Suprapubic skin (tissue), 4 donors: ENCODE measurements at regions not wholly inside any gene's neighbourhood (a gene's known extent, or its start where the extent isn't known, plus 50 kb on each side); places are given as distances from the start of the nearest gene placed in this dataset.

Source experiments
- CTCF ChIP-seq, 2 donors: fragments of 200-600 bp in 1 of 2; fragments of 450-650 bp in 1 of 2; sonication (generic) in 1 of 2; IDR thresholded peaks; one replicate each; pipeline ENCODE4 v1.5.1; 2016 to 2019; ENCODE audit warnings: antibody characterized with exemption in 2 of 2, mild to moderate bottlenecking in 1 of 2, moderate library complexity in 1 of 2
- POLR2A ChIP-seq, 2 donors: fragments of 450-650 bp; IDR thresholded peaks; one replicate each; pipeline ENCODE4 v1.6.1; 2017; ENCODE audit warnings: antibody characterized with exemption in 2 of 2, mild to moderate bottlenecking in 2 of 2, moderate library complexity in 2 of 2
- POLR2AphosphoS5 ChIP-seq, 3 donors: sonication (generic); formaldehyde crosslinking; IDR thresholded peaks; one replicate each; pipeline ENCODE4 v1.6.1; 2017; ENCODE audit warnings: antibody characterized with exemption in 3 of 3

GRCh38 chr7:25815711-25816110 lies 336.3 kb upstream of the NFE2L3 start:
- TF ChIP-seq CTCF (IDR thresholded peaks at IDR 0.05): no peak
- no peak for TF ChIP-seq POLR2AphosphoS5 (IDR thresholded peaks at IDR 0.05)
- TF ChIP-seq POLR2A (IDR thresholded peaks at IDR 0.05): no peak
